ENCODE measurements at regions not wholly inside any gene's neighbourhood (a gene's known extent, or its start where the extent isn't known, plus 50 kb on each side); places are given as distances from the start of the nearest gene placed in this dataset.
"Not testable (repeated sequence)": the region's sequence is repeated elsewhere in the genome, so short reads cannot be mapped to it uniquely, and the experiment has no call there.

DNA sequence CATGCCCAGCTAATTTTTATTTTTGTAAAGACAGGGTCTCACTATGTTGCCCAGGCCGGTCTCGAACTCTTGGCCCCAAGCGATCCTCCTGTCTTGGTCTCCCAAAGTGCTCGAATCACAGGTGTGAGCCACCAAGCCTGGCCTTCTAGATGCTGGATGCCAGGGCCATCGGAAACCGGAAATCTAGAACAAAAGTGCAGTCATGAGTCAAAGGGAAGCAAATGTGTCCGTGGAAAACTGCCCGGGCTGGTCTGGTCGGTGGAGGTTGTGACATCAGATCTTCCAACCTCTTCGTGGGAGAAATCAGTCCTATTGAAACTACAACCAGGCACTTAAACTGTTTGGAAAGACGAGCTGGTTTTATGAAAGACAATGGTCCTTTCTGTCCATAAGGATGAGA lies 92.3 kb upstream of the SHOX start:
- Histone ChIP-seq H3K4me1 (ENCODE audit: control insufficient read depth, extremely low read depth, insufficient read depth, low read length) (no peaks in the 10 kb centered on the region), H3K27me3 (ENCODE audit: control insufficient read depth, insufficient read depth, low read length) (no peaks in the 10 kb centered on the region), H2AFZ (ENCODE audit: low read length) (no peak overlapping the region), H4K20me1 (ENCODE audit: control insufficient read depth, extremely low read depth, insufficient read depth, low read length) (no peaks in the 10 kb centered on the region), H3K4me3 (replicated peaks in 1 of 4; ENCODE audit: control extremely low read depth in 1 of 4, insufficient read depth in 1 of 4, low read depth in 3 of 4, low read length in 4 of 4) (no peak overlapping the region), H3K9ac (ENCODE audit: insufficient read depth, low read length) (no peak overlapping the region), H3K4me2 (ENCODE audit: extremely low read depth, insufficient read depth, low read length) (no peak overlapping the region), H3K79me2 (ENCODE audit: control insufficient read depth, insufficient read depth, low read length) (no peaks in the 10 kb centered on the region), H3K36me3 (ENCODE audit: control insufficient read depth, insufficient read depth, low read length) (no peaks in the 10 kb centered on the region), H3K27ac (ENCODE audit: insufficient read depth, low read length) (no peak overlapping the region), H3K9me3 (ENCODE audit: control insufficient read depth, insufficient read depth, low read depth, low read length) (no peaks in the 10 kb centered on the region)
- DNase-seq (ENCODE audit: low read depth in 2 of 2) = no peak
- TF ChIP-seq EZH2 (IDR thresholded peaks at IDR 0.05; ENCODE audit: low read length, missing control alignments) (no peak), CTCF (conservative IDR thresholded peaks at IDR 0.05 in 1 of 2, IDR thresholded peaks at IDR 0.05 in 1 of 2; ENCODE audit: low read depth in 1 of 2, low read length in 2 of 2) (no peak)

GRCh38 chrX:541006-541405 lies 89.6 kb upstream of the SHOX start:
- not testable (repeated sequence) for H3K79me2 ChIP-seq (ENCODE audit: control insufficient read depth, insufficient read depth, low read length); H3K9me3 ChIP-seq (ENCODE audit: control insufficient read depth, insufficient read depth, low read depth, low read length); H3K27me3 ChIP-seq (ENCODE audit: control insufficient read depth, insufficient read depth, low read length)

GRCh38 chrX:542179-542578 lies 88.4 kb upstream of the SHOX start:
- no peaks in the 10 kb centered on the region for H3K36me3 ChIP-seq (ENCODE audit: control insufficient read depth, insufficient read depth, low read length)
- no peaks in the 10 kb centered on the region for H4K20me1 ChIP-seq (ENCODE audit: control insufficient read depth, extremely low read depth, insufficient read depth, low read length)
- no peak overlapping the region for H3K4me3 ChIP-seq (replicated peaks in 1 of 4; ENCODE audit: control extremely low read depth in 1 of 4, insufficient read depth in 1 of 4, low read depth in 3 of 4, low read length in 4 of 4)
- H2AFZ ChIP-seq (ENCODE audit: low read length) = no peak overlapping the region
- H3K9me3 ChIP-seq (ENCODE audit: control insufficient read depth, insufficient read depth, low read depth, low read length) = no peaks in the 10 kb centered on the region
- H3K9ac ChIP-seq (ENCODE audit: insufficient read depth, low read length) = no peak overlapping the region
- no peak overlapping the region for H3K4me2 ChIP-seq (ENCODE audit: extremely low read depth, insufficient read depth, low read length)
- no peak overlapping the region for H3K27ac ChIP-seq (ENCODE audit: insufficient read depth, low read length)
- no peak for TF ChIP-seq CTCF (conservative IDR thresholded peaks at IDR 0.05 in 1 of 2, IDR thresholded peaks at IDR 0.05 in 1 of 2; ENCODE audit: low read depth in 1 of 2, low read length in 2 of 2)
- TF ChIP-seq EZH2 (IDR thresholded peaks at IDR 0.05; ENCODE audit: low read length, missing control alignments) = no peak
- H3K4me1 ChIP-seq (ENCODE audit: control insufficient read depth, extremely low read depth, insufficient read depth, low read length) = no peaks in the 10 kb centered on the region
- H3K79me2 ChIP-seq (ENCODE audit: control insufficient read depth, insufficient read depth, low read length) = no peaks in the 10 kb centered on the region
- H3K27me3 ChIP-seq (ENCODE audit: control insufficient read depth, insufficient read depth, low read length) = no peaks in the 10 kb centered on the region
- DNase-seq (ENCODE audit: low read depth in 2 of 2) = no peak

More at GRCh38 chrX:541006-541405, 89.6 kb upstream of the SHOX start:
- not testable (repeated sequence) for H3K27ac ChIP-seq (ENCODE audit: insufficient read depth, low read length); H2AFZ ChIP-seq (ENCODE audit: low read length); H3K36me3 ChIP-seq (ENCODE audit: control insufficient read depth, insufficient read depth, low read length); H4K20me1 ChIP-seq (ENCODE audit: control insufficient read depth, extremely low read depth, insufficient read depth, low read length); H3K4me2 ChIP-seq (ENCODE audit: extremely low read depth, insufficient read depth, low read length); H3K4me1 ChIP-seq (ENCODE audit: control insufficient read depth, extremely low read depth, insufficient read depth, low read length); DNase-seq (ENCODE audit: low read depth in 2 of 2); H3K4me3 ChIP-seq (replicated peaks in 1 of 4; ENCODE audit: control extremely low read depth in 1 of 4, insufficient read depth in 1 of 4, low read depth in 3 of 4, low read length in 4 of 4); H3K9ac ChIP-seq (ENCODE audit: insufficient read depth, low read length)

Data from fibroblast of lung (primary cell).